ENCODE measurements at regions not wholly inside any gene's neighbourhood (a gene's known extent, or its start where the extent isn't known, plus 50 kb on each side); places are given as distances from the start of the nearest gene placed in this dataset.
"Not testable (repeated sequence)": the region's sequence is repeated elsewhere in the genome, so short reads cannot be mapped to it uniquely, and the experiment has no call there.

- Histone ChIP-seq H3K9me3 (ENCODE audit: control insufficient read depth, insufficient read depth, low read length) (no peaks in the 10 kb centered on the region), H3K36me3 (ENCODE audit: control insufficient read depth, insufficient read depth, low read length) (no peaks in the 10 kb centered on the region), H3K4me1 (ENCODE audit: control insufficient read depth, insufficient read depth, low read length) (no peaks in the 10 kb centered on the region), H3K27me3 (ENCODE audit: control insufficient read depth, insufficient read depth, low read length) (no peaks in the 10 kb centered on the region), H3K9ac (ENCODE audit: low read depth, low read length) (no peak overlapping the region), H3K4me3 (ENCODE audit: low read depth, low read length) (no peak overlapping the region), H3K27ac (ENCODE audit: low read depth, low read length) (no peak overlapping the region)
Measured at GRCh38 chr3:173342679-173343078, 54.9 kb upstream of the NLGN1 start.

- Histone ChIP-seq H3K27me3 (ENCODE audit: control insufficient read depth, insufficient read depth, low read length) (no peaks in the 10 kb centered on the region), H3K9ac (ENCODE audit: low read depth, low read length) (no peak overlapping the region), H3K27ac (ENCODE audit: low read depth, low read length) (no peak overlapping the region), H3K4me3 (ENCODE audit: low read depth, low read length) (no peak overlapping the region), H3K9me3 (ENCODE audit: control insufficient read depth, insufficient read depth, low read length) (no peaks in the 10 kb centered on the region), H3K36me3 (ENCODE audit: control insufficient read depth, insufficient read depth, low read length) (no peaks in the 10 kb centered on the region), H3K4me1 (ENCODE audit: control insufficient read depth, insufficient read depth, low read length) (no peaks in the 10 kb centered on the region)
Measured at GRCh38 chr3:173340626-173341025, 56.9 kb upstream of the NLGN1 start.

DNA sequence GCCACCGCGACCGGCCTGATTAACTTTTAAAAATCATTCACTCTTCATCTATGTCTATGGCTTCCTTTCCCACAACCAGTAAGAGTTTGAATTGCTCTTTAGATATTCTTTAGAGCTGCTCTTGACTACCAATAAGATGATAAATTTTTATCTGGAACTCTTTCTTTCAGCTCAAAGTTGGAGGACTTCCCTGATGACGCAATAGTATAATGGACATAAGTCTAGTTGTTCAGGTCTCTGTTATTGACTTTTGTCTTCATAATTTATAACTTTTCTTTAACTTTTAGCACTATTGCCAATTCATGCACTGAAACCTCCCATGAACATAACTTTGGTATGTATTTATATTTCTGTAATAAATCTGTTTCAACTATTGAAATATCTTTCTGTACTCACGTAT is 61.3 kb upstream of the NLGN1 start:
- Histone ChIP-seq H3K27ac (ENCODE audit: low read depth, low read length) (no peak overlapping the region), H3K4me3 (ENCODE audit: low read depth, low read length) (no peak overlapping the region), H3K9ac (ENCODE audit: low read depth, low read length) (no peak overlapping the region), H3K4me1 (ENCODE audit: control insufficient read depth, insufficient read depth, low read length) (no peaks in the 10 kb centered on the region), H3K27me3 (ENCODE audit: control insufficient read depth, insufficient read depth, low read length) (no peaks in the 10 kb centered on the region), H3K36me3 (ENCODE audit: control insufficient read depth, insufficient read depth, low read length) (no peaks in the 10 kb centered on the region), H3K9me3 (ENCODE audit: control insufficient read depth, insufficient read depth, low read length) (no peaks in the 10 kb centered on the region)

DNA sequence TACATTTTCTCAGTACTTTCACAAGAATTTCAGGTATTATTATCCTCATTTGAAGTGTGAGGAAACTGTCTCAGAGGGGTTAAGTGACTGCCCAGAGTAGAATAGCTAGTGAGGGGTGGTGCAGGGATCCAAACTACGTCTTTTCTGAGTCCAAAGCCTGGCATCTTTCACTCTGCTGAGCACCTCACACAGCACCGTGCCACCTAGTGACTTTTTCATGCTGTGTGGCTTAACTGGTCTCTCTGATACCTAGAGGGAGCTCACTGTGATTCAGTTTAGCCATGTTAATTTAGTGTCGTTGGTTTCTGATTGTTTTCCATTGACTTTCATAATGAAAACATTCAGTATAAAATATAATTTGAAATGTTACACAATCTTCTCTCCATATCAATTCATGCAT is 91.4 kb upstream of the NLGN1 start:
- Histone ChIP-seq H3K4me3 (ENCODE audit: low read depth, low read length) (no peak overlapping the region), H3K9ac (ENCODE audit: low read depth, low read length) (no peak overlapping the region), H3K27ac (ENCODE audit: low read depth, low read length) (no peak overlapping the region), H3K4me1 (ENCODE audit: control insufficient read depth, insufficient read depth, low read length) (peaks cover 34% of the 10 kb centered on the region), H3K9me3 (ENCODE audit: control insufficient read depth, insufficient read depth, low read length) (no peaks in the 10 kb centered on the region), H3K27me3 (ENCODE audit: control insufficient read depth, insufficient read depth, low read length) (no peaks in the 10 kb centered on the region), H3K36me3 (ENCODE audit: control insufficient read depth, insufficient read depth, low read length) (no peaks in the 10 kb centered on the region)

GRCh38 chr3:173304182-173304800 is 93.3 kb upstream of the NLGN1 start:
- H3K27ac ChIP-seq (ENCODE audit: low read depth, low read length) = no peak overlapping the region
- no peaks in the 10 kb centered on the region for H3K9me3 ChIP-seq (ENCODE audit: control insufficient read depth, insufficient read depth, low read length)
- H3K4me1 ChIP-seq (ENCODE audit: control insufficient read depth, insufficient read depth, low read length) = peaks cover 37% of the 10 kb centered on the region
- H3K9ac ChIP-seq (ENCODE audit: low read depth, low read length) = no peak overlapping the region
- no peaks in the 10 kb centered on the region for H3K27me3 ChIP-seq (ENCODE audit: control insufficient read depth, insufficient read depth, low read length)
- no peaks in the 10 kb centered on the region for H3K36me3 ChIP-seq (ENCODE audit: control insufficient read depth, insufficient read depth, low read length)
- no peak overlapping the region for H3K4me3 ChIP-seq (ENCODE audit: low read depth, low read length)

DNA sequence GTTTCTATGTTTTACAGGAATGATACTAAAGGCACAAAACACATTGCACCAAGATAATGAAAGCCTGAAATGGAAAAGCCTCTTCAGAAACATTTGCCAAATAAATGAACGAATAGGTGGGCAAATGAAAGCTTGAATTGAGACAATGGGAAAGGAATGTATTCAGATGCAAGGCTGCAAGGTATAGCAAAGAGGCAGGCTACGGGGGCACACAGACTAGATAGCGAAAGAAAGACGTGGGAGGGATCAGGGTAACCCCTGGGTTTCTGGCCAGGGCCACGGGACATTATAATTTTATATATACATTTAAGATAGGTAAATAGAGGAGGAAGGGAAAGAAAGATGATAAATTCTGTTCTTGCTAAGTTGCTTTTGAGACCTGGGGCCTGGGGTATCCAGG is 95.9 kb upstream of the NLGN1 start:
- Histone ChIP-seq H3K27ac (ENCODE audit: low read depth, low read length) (no peak overlapping the region), H3K36me3 (ENCODE audit: control insufficient read depth, insufficient read depth, low read length) (no peaks in the 10 kb centered on the region), H3K9me3 (ENCODE audit: control insufficient read depth, insufficient read depth, low read length) (no peaks in the 10 kb centered on the region), H3K4me3 (ENCODE audit: low read depth, low read length) (peak overlapping the region; percentile 30; the same call in 1 of the 2 replicates), H3K4me1 (ENCODE audit: control insufficient read depth, insufficient read depth, low read length) (peaks cover 37% of the 10 kb centered on the region), H3K27me3 (ENCODE audit: control insufficient read depth, insufficient read depth, low read length) (no peaks in the 10 kb centered on the region), H3K9ac (ENCODE audit: low read depth, low read length) (no peak overlapping the region)

DNA sequence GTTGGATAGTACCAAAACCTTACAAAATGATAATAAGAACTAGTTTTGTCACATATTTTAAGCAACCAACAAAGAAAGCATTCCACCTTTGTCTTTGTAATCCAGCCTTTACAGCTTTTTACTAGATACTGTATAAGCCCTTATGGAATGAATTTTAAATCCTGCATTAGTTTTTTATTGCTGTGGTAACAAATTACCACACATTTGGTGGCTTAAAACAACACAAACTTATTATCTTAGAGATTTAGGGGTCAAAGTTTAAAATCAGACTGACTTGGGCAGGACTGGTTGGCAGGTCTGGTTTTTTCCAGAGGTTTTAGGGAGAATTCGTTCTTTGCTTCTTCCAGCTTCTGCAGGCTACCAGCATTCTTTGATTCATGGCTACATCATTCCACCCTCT is 108.5 kb upstream of the NLGN1 start:
- no peaks in the 10 kb centered on the region for H3K9me3 ChIP-seq (ENCODE audit: control insufficient read depth, insufficient read depth, low read length)
- H3K9ac ChIP-seq (ENCODE audit: low read depth, low read length) = no peak overlapping the region
- H3K4me1 ChIP-seq (ENCODE audit: control insufficient read depth, insufficient read depth, low read length) = peaks cover 7% of the 10 kb centered on the region
- no peaks in the 10 kb centered on the region for H3K27me3 ChIP-seq (ENCODE audit: control insufficient read depth, insufficient read depth, low read length)
- H3K36me3 ChIP-seq (ENCODE audit: control insufficient read depth, insufficient read depth, low read length) = no peaks in the 10 kb centered on the region
- no peak overlapping the region for H3K27ac ChIP-seq (ENCODE audit: low read depth, low read length)
- H3K4me3 ChIP-seq (ENCODE audit: low read depth, low read length) = no peak overlapping the region

DNA sequence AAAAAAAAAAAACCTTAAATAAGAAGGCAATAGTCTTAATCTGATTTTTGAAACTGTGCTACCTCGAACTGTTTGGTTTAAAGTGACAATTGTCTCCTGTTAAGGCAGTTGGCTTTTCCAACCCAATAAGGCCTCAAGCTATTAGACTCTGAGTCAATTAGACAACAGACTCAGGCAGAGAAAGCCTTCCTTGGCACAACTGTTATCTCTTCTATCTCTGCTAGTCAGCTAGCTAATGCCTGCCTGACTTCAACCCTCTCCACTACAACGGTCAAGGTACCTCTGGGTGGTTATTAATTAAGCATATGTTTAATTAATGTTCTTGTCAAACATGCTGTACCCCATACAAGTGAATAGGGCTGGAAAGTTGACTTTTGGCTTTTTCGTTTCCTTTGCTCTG is 110.2 kb upstream of the NLGN1 start:
- Histone ChIP-seq H3K9ac (ENCODE audit: low read depth, low read length) (no peak overlapping the region), H3K9me3 (ENCODE audit: control insufficient read depth, insufficient read depth, low read length) (no peaks in the 10 kb centered on the region), H3K4me1 (ENCODE audit: control insufficient read depth, insufficient read depth, low read length) (peaks cover 17% of the 10 kb centered on the region), H3K27me3 (ENCODE audit: control insufficient read depth, insufficient read depth, low read length) (no peaks in the 10 kb centered on the region), H3K36me3 (ENCODE audit: control insufficient read depth, insufficient read depth, low read length) (no peaks in the 10 kb centered on the region), H3K27ac (ENCODE audit: low read depth, low read length) (no peak overlapping the region), H3K4me3 (ENCODE audit: low read depth, low read length) (no peak overlapping the region)

DNA sequence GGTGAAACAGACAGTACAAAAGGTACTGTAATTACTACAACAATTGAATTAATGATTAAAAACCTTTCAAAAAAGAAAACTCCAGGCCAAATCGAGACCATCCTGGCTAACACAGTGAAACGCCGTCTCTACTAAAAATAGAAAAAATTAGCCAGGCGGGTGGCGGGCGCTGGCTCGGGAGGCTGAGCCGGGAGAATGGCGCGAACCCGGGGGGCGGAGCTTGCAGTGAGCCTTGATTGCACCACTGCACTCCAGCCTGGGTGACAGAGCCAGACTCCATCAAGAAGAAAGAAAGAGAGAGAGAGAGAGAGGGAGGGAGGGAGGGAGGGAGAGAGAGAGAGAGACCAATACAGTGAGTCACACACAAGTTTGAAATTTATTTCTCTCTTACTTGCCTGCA is 111.0 kb upstream of the NLGN1 start:
- not testable (repeated sequence) for H3K4me3 ChIP-seq (ENCODE audit: low read depth, low read length); H3K27me3 ChIP-seq (ENCODE audit: control insufficient read depth, insufficient read depth, low read length); H3K36me3 ChIP-seq (ENCODE audit: control insufficient read depth, insufficient read depth, low read length); H3K9me3 ChIP-seq (ENCODE audit: control insufficient read depth, insufficient read depth, low read length); H3K9ac ChIP-seq (ENCODE audit: low read depth, low read length); H3K27ac ChIP-seq (ENCODE audit: low read depth, low read length)
- H3K4me1 ChIP-seq (ENCODE audit: control insufficient read depth, insufficient read depth, low read length) = peaks cover 17% of the 10 kb centered on the region

DNA sequence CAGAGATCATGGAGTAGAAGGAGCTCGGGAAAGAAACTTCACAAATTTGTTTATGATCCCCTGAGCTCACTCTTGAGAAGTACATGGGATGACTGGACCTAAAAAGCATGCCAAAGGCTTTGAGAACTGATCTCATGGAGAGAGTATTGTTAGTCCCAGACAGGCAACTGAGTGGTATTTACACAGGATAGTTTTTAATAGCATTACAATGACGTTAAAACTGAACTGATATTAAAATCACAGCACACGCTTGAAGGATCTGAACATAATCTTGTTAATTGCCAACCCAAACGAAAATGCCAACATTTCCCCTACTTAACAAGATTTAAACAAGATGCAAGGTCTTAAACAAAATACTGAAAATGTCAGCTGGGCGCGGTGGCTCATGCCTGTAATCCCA is 113.2 kb upstream of the NLGN1 start:
- Histone ChIP-seq H3K4me3 (ENCODE audit: low read depth, low read length) (no peak overlapping the region), H3K9ac (ENCODE audit: low read depth, low read length) (no peak overlapping the region), H3K9me3 (ENCODE audit: control insufficient read depth, insufficient read depth, low read length) (no peaks in the 10 kb centered on the region), H3K4me1 (ENCODE audit: control insufficient read depth, insufficient read depth, low read length) (peaks cover 17% of the 10 kb centered on the region), H3K27ac (ENCODE audit: low read depth, low read length) (peak overlapping the region; percentile 54), H3K27me3 (ENCODE audit: control insufficient read depth, insufficient read depth, low read length) (no peaks in the 10 kb centered on the region), H3K36me3 (ENCODE audit: control insufficient read depth, insufficient read depth, low read length) (no peaks in the 10 kb centered on the region)

DNA sequence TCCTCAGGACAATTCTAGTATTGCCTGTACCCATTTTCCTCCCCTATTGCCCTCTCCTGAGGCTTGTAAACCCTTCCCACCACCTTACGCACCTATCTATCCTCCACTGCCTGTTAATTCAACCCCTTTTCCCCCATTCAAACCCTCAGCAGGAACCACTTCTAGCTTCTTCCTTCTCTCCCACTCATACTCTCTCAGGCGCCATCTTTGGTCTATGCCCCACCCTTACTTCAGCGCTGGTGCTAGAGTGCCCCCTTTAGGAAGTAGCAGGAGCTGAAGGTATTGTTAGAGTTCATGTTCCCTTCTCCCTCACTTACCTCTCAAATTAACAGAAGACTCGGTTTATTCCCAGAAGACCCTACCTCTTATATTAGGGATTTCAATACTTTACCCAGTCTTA is 121.8 kb upstream of the NLGN1 start:
- no peaks in the 10 kb centered on the region for H3K4me1 ChIP-seq (ENCODE audit: control insufficient read depth, insufficient read depth, low read length)
- H3K27me3 ChIP-seq (ENCODE audit: control insufficient read depth, insufficient read depth, low read length) = no peaks in the 10 kb centered on the region
- H3K27ac ChIP-seq (ENCODE audit: low read depth, low read length) = no peak overlapping the region
- H3K36me3 ChIP-seq (ENCODE audit: control insufficient read depth, insufficient read depth, low read length) = no peaks in the 10 kb centered on the region
- H3K4me3 ChIP-seq (ENCODE audit: low read depth, low read length) = no peak overlapping the region
- H3K9ac ChIP-seq (ENCODE audit: low read depth, low read length) = no peak overlapping the region
- H3K9me3 ChIP-seq (ENCODE audit: control insufficient read depth, insufficient read depth, low read length) = no peaks in the 10 kb centered on the region

GRCh38 chr3:173273838-173274237 is 123.7 kb upstream of the NLGN1 start:
- Histone ChIP-seq H3K27me3 (ENCODE audit: control insufficient read depth, insufficient read depth, low read length) (no peaks in the 10 kb centered on the region), H3K27ac (ENCODE audit: low read depth, low read length) (no peak overlapping the region), H3K9me3 (ENCODE audit: control insufficient read depth, insufficient read depth, low read length) (no peaks in the 10 kb centered on the region), H3K4me3 (ENCODE audit: low read depth, low read length) (no peak overlapping the region), H3K9ac (ENCODE audit: low read depth, low read length) (no peak overlapping the region), H3K4me1 (ENCODE audit: control insufficient read depth, insufficient read depth, low read length) (peaks cover 1% of the 10 kb centered on the region; the same call in 1 of the 2 replicates), H3K36me3 (ENCODE audit: control insufficient read depth, insufficient read depth, low read length) (no peaks in the 10 kb centered on the region)
